A673 (cell line): ENCODE measurements at regions not wholly inside any gene's neighbourhood (a gene's known extent, or its start where the extent isn't known, plus 50 kb on each side); places are given as distances from the start of the nearest gene placed in this dataset.

Experiments
- BruUV-seq: library from RNA; stranded (reverse); fragments of 400-500 nt; replicated peaks from 2 replicates; lab custom pipeline; 2021; lab: Mats Ljungman, UMichigan
- CTCF ChIA-PET: fragments of 300-600 bp; sonication (Branson Sonifier 250); formaldehyde crosslinking; loops from one replicate; lab custom pipeline; 2022; ENCODE audit warnings: antibody characterized with exemption; lab: Charles Lee
- POLR2A ChIA-PET: fragments of 300-600 bp; sonication (Branson Sonifier 250); formaldehyde crosslinking; loops from one replicate; lab custom pipeline; 2022; ENCODE audit warnings: antibody characterized with exemption; ENCODE audit not compliant: low non-redundant PET; lab: Charles Lee
- DNase-seq: peaks from one replicate; pipeline ENCODE4 v3.0.0-alpha.2; 2015; ENCODE audit warnings: low spot score
- H3K27ac ChIP-seq: fragments of 200-600 bp; sonication (generic); 2 replicates; pipeline ENCODE4 v1.5.1; 2016; ENCODE audit warnings: mixed run types, low read depth, mild to moderate bottlenecking, mixed read lengths, antibody characterized with exemption, low read length; ENCODE audit not compliant: poor library complexity, severe bottlenecking
- H3K27me3 ChIP-seq: fragments of 200-600 bp; sonication (generic); replicated peaks from 2 replicates; pipeline ENCODE4 v1.6.1; 2017; ENCODE audit warnings: mixed run types, low read depth, mild to moderate bottlenecking, mixed read lengths, antibody characterized with exemption, low read length; ENCODE audit not compliant: insufficient read depth, poor library complexity
- H3K36me3 ChIP-seq: fragments of 200-600 bp; sonication (generic); 2 replicates; pipeline ENCODE4 v1.6.1; 2016; ENCODE audit warnings: mixed run types, mild to moderate bottlenecking, mixed read lengths, antibody characterized with exemption, low read length; ENCODE audit not compliant: insufficient read depth, poor library complexity, severe bottlenecking
- H3K4me1 ChIP-seq: fragments of 200-600 bp; sonication (generic); 2 replicates; pipeline ENCODE4 v1.6.1; 2017; ENCODE audit warnings: mixed run types, mild to moderate bottlenecking, mixed read lengths, antibody characterized with exemption, low read length; ENCODE audit not compliant: insufficient read depth, poor library complexity, severe bottlenecking
- H3K4me3 ChIP-seq: fragments of 200-600 bp; sonication (generic); 2 replicates; pipeline ENCODE4 v1.5.1; 2016; ENCODE audit warnings: low read depth, mixed run types, mild to moderate bottlenecking, mixed read lengths, low read length; ENCODE audit not compliant: poor library complexity, severe bottlenecking
- H3K9me3 ChIP-seq: fragments of 200-600 bp; sonication (generic); 2 replicates; pipeline ENCODE4 v1.6.1; 2016; ENCODE audit warnings: mixed run types, low read depth, mild to moderate bottlenecking, mixed read lengths, antibody characterized with exemption, low read length; ENCODE audit not compliant: poor library complexity, severe bottlenecking
- CTCF ChIP-seq: fragments of 300-800, 200-600 bp; sonication (generic); conservative IDR thresholded peaks from 2 replicates; pipeline ENCODE4 v1.5.1; 2017; ENCODE audit warnings: low read depth, mild to moderate bottlenecking, antibody characterized with exemption, low read length, moderate library complexity, mixed read lengths
- EZH2 ChIP-seq: fragments of 200-600 bp; sonication (generic); IDR thresholded peaks from 2 replicates; pipeline ENCODE4 v1.6.1; 2017; ENCODE audit warnings: borderline replicate concordance, low read depth, mild to moderate bottlenecking, mixed read lengths, antibody characterized with exemption, low read length; ENCODE audit not compliant: poor library complexity, severe bottlenecking
- intact Hi-C: fragments of 100-400 bp; cut with micrococcal nuclease; formaldehyde crosslinking; loops from one replicate; pipeline ENCODE4 v1.10.0; 2022; ENCODE audit not compliant: unreplicated experiment

GRCh38 chr16:85307552-85308364 is 195.5 kb upstream of the CIBAR2 start:
- Histone ChIP-seq H3K4me1 (peaks cover 44% of the 10 kb centered on the region), H3K9me3 (no peaks in the 10 kb centered on the region), H3K27ac (peak overlapping the region; percentile 37), H3K36me3 (no peaks in the 10 kb centered on the region), H3K27me3 (no peaks in the 10 kb centered on the region), H3K4me3 (no peak overlapping the region)
- TF ChIP-seq EZH2: no peak
- no peak for TF ChIP-seq CTCF
- ChIA-PET CTCF (interaction anchor here (1.8 kb wide), 1 partner anchor 11 kb away, joined by 4 read pairs; no protein-coding TSS in a partner anchor), POLR2A (interaction anchor here (0.7 kb wide), 1 partner anchor 341 kb away, joined by 3 read pairs; no protein-coding TSS in a partner anchor)
- no peak for DNase-seq
- BruUV-seq: no TSS peak
- intact Hi-C loops: no loop called here

- no peaks in the 10 kb centered on the region for H3K9me3 ChIP-seq
- H3K27me3 ChIP-seq: no peaks in the 10 kb centered on the region
- H3K36me3 ChIP-seq: no peaks in the 10 kb centered on the region
- ChIA-PET POLR2A (no interaction called here), CTCF (interaction anchor here (0.6 to 1.8 kb wide), 2 partner anchors 12 to 30 kb away, joined by 4 read pairs; no protein-coding TSS in a partner anchor)
- peak overlapping the region; percentile 4 for H3K27ac ChIP-seq
- DNase-seq: no peak
- intact Hi-C loops: no loop called here
- H3K4me1 ChIP-seq: peaks cover 55% of the 10 kb centered on the region
- no peak for TF ChIP-seq EZH2
- no peak for TF ChIP-seq CTCF
- H3K4me3 ChIP-seq: no peak overlapping the region
- BruUV-seq: no TSS peak
Observed at GRCh38 chr16:85308611-85309540, 196.6 kb upstream of the CIBAR2 start.
